Muscle layer of duodenum (tissue), 2 donors: ENCODE measurements at regions not wholly inside any gene's neighbourhood (a gene's known extent, or its start where the extent isn't known, plus 50 kb on each side); places are given as distances from the start of the nearest gene placed in this dataset.

Experiments
- H3K27ac ChIP-seq: one replicate; pipeline ENCODE4 v1.7.0; 2013; ENCODE audit warnings: mild to moderate bottlenecking, low read length
- H3K27me3 ChIP-seq: one replicate; pipeline ENCODE4 v1.7.0; 2013; ENCODE audit warnings: low read depth, mild to moderate bottlenecking, control low read depth, low read length
- H3K36me3 ChIP-seq, 2 donors: one replicate each; pipeline ENCODE4 v1.7.0; 2013; ENCODE audit warnings: low read length in 2 of 2, control low read depth in 1 of 2, mild to moderate bottlenecking in 1 of 2; ENCODE audit not compliant: insufficient read depth in 2 of 2, control insufficient read depth in 1 of 2
- H3K4me1 ChIP-seq, 2 donors: one replicate each; pipeline ENCODE4 v1.7.0; 2013; ENCODE audit warnings: low read length in 2 of 2, mild to moderate bottlenecking in 2 of 2, control low read depth in 1 of 2, moderate library complexity in 1 of 2; ENCODE audit not compliant: insufficient read depth in 2 of 2, control insufficient read depth in 1 of 2
- H3K4me3 ChIP-seq, 2 donors: one replicate each; pipeline ENCODE4 v1.7.0; 2013; ENCODE audit warnings: low read length in 2 of 2, low read depth in 1 of 2, mild to moderate bottlenecking in 1 of 2
- H3K9me3 ChIP-seq, 2 donors: one replicate each; pipeline ENCODE4 v1.7.0; 2013; ENCODE audit warnings: low read length in 2 of 2, control low read depth in 1 of 2, mild to moderate bottlenecking in 1 of 2; ENCODE audit not compliant: control insufficient read depth in 1 of 2
- donor health status: healthy.

DNA sequence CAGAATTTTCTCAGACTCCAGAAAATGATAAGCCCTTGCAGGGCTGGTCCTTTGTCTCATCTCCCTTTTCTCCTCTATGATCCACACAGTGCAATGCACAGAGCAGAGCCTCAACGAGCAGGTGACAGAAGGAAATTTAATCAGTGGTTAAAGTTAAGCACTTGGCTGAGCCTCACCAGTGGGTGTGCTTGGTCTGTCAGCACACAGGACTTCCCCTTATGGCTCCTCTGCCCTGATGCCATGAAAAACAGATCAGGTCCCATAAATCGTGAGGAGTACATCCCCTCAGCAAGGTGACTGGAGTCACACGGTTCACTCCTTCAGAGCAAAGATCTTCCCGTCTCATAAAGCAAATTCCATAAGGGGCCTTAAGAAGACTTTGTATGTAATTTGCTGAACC lies 818.2 kb downstream of the UQCRFS1 start:
- Histone ChIP-seq H3K4me3 (no peak overlapping the region), H3K4me1 (no peaks in the 10 kb centered on the region), H3K36me3 (no peaks in the 10 kb centered on the region), H3K9me3 (no peaks in the 10 kb centered on the region), H3K27me3 (no peaks in the 10 kb centered on the region), H3K27ac (no peak overlapping the region)

DNA sequence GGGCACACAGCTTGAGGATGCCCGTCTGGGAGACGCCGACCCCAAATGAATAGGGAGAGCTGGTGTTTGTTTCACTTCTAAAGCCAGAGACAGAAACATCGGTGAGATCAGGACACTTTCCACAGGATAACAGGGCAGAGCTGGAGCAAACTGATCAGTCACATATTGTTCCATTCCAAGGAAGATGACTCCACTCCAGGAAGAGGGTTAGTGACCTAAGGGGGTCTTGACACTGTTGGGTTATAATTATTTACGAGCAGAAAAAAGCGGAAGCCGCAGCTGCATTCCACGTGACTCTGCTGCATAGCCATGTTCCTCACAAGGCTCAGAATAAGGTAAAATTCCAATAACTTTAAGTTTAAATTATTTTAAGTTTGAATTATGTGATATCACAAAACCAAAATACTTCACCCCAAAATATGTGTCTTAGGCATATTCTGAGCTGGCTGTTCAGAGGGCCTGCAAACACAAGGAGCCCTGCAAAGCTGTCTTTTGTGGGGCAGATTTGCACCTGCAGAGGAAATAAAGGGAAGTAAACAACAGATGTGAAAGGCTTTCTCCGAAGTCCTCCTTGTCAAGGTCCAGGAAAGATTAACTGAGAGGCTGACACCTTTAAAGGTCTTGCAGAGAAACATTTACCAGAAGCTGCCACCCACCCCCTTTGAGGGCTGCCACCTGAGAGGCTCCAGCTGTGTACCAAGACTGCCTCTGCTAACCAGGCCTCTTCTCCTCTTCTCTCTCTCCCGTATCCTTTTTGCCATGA lies 819.2 kb downstream of the UQCRFS1 start:
- H3K27ac ChIP-seq, result no peak overlapping the region
- no peaks in the 10 kb centered on the region for H3K36me3 ChIP-seq
- H3K27me3 ChIP-seq, result no peaks in the 10 kb centered on the region
- no peak overlapping the region for H3K4me3 ChIP-seq
- H3K4me1 ChIP-seq, result no peaks in the 10 kb centered on the region
- H3K9me3 ChIP-seq, result no peaks in the 10 kb centered on the region

DNA sequence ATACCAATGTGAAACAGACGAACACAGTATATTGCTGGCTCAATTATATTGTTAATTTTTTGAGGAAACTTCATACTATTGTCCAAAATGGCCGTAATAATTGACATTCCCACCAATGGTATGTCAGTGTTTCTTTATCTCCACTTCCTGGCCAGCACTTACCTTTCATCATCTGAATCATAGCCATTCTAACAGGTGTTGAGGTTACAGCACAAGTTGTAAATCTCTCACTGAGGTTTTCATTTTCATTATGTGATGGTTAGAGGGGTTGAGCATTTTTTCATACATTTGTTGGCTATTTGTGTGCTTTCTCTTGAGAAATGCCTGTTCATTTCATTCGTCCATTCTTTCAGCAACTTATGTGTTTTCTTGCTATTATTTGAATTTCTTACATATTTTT lies 824.0 kb downstream of the UQCRFS1 start:
- Histone ChIP-seq H3K4me3 (no peak overlapping the region), H3K36me3 (no peaks in the 10 kb centered on the region), H3K4me1 (no peaks in the 10 kb centered on the region), H3K9me3 (no peaks in the 10 kb centered on the region), H3K27ac (no peak overlapping the region), H3K27me3 (no peaks in the 10 kb centered on the region)

DNA sequence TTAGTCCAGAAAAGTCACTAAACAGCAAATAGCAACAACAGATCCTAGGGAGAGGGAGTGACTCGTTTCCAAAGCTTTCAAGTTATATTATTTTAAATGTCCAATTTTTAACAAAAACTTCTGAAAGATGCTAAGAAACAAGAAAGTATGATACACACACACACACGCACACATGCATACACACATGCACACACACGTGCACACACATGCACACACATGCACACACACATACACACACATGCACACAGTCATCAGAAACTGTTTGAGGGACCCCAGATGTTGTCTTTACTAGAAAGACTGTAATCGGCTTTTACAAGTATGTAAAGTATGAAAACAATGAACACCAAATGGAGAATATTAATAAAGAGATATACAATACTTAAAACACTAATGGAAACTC lies 825.4 kb downstream of the UQCRFS1 start:
- H3K4me3 ChIP-seq, result no peak overlapping the region
- no peak overlapping the region for H3K27ac ChIP-seq
- H3K36me3 ChIP-seq, result no peaks in the 10 kb centered on the region
- H3K27me3 ChIP-seq, result no peaks in the 10 kb centered on the region
- no peaks in the 10 kb centered on the region for H3K4me1 ChIP-seq
- no peaks in the 10 kb centered on the region for H3K9me3 ChIP-seq

DNA sequence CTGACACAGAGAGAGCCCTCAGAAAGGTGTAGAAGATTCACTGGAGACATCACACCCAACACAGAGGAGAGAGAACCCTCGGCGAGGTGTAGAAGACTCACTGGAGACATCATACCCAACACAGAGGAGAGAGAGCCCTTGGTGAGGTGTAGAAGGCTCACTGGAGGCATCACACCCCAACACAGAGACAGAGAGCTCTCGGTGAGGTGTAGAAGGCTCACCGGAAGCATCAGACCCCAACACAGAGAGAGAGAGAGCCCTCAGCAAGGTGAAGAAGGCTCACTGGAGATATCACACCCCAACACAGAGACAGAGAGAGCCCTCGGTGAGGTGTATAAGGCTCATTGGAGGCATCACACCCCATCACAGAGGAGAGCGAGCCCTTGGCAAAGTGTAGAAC lies 826.5 kb downstream of the UQCRFS1 start:
- H3K4me3 ChIP-seq, result no peak overlapping the region

DNA sequence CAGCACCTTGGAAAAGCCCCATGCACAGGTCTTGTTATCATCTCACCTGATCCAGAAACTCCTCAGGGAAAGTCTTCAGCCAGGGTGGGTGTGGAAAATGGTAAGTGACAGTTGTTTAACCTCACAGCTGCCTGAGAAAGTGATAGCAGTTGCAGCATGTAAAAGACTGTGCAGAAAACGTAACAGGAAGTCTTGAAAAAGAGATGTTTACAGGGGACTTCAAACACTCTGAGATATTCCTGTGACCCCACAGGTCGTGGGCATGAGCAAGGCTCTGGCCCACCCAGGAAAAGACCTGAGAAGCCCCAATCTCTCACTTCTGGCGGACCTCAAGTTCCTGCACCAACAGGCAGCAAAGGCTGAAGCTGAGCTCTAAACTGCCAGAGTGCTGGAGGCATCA lies 826.9 kb downstream of the UQCRFS1 start:
- Histone ChIP-seq H3K4me1 (no peaks in the 10 kb centered on the region), H3K9me3 (no peaks in the 10 kb centered on the region), H3K4me3 (no peak overlapping the region), H3K27me3 (no peaks in the 10 kb centered on the region), H3K36me3 (no peaks in the 10 kb centered on the region), H3K27ac (no peak overlapping the region)

More for the DNA sequence above, 826.5 kb downstream of the UQCRFS1 start:
- Histone ChIP-seq H3K4me1 (no peaks in the 10 kb centered on the region), H3K27me3 (no peaks in the 10 kb centered on the region), H3K27ac (no peak overlapping the region), H3K36me3 (no peaks in the 10 kb centered on the region), H3K9me3 (no peaks in the 10 kb centered on the region)

DNA sequence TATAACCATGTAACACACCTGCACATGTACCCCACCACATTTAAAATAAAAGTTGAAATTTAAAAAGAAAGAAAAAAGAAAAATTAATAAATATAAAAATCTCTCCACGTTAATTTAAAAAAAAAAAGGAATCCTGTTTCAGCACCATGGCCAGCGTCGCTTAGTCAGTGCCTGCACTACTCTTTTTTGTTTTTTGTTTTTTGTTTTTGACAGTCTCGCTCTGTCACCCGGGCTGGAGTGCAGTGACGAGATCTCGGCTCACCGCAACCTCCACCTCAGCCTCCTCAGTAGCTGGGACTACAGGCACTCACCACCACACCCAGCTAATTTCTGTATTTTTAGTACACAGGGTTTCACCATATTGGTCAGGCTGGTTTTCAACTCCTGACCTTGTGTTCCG lies 835.9 kb downstream of the UQCRFS1 start:
- Histone ChIP-seq H3K36me3 (no peaks in the 10 kb centered on the region), H3K9me3 (no peaks in the 10 kb centered on the region), H3K27me3 (no peaks in the 10 kb centered on the region), H3K27ac (no peak overlapping the region), H3K4me3 (no peak overlapping the region), H3K4me1 (no peaks in the 10 kb centered on the region)

DNA sequence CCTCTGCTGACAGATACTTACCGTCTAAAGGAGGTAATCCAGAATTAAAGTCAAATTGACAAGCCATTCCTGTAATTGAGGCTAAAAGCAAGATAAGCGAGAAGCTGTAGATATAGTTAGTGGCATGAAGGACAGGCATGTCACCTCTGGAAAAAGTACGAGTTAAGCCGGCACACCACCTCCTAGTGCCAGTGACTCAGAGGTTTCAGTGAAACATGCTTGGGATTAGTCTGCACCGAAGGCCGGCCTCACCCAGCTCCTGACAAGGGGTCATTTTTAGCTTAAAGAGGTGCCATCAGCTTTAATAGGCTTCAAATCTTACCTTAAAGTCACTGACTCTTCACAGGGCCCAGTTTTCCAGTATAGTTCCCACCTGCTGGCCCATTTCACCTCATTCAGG lies 838.0 kb downstream of the UQCRFS1 start:
- Histone ChIP-seq H3K27me3 (no peaks in the 10 kb centered on the region), H3K4me3 (no peak overlapping the region), H3K36me3 (no peaks in the 10 kb centered on the region), H3K27ac (no peak overlapping the region), H3K4me1 (no peaks in the 10 kb centered on the region), H3K9me3 (no peaks in the 10 kb centered on the region)

DNA sequence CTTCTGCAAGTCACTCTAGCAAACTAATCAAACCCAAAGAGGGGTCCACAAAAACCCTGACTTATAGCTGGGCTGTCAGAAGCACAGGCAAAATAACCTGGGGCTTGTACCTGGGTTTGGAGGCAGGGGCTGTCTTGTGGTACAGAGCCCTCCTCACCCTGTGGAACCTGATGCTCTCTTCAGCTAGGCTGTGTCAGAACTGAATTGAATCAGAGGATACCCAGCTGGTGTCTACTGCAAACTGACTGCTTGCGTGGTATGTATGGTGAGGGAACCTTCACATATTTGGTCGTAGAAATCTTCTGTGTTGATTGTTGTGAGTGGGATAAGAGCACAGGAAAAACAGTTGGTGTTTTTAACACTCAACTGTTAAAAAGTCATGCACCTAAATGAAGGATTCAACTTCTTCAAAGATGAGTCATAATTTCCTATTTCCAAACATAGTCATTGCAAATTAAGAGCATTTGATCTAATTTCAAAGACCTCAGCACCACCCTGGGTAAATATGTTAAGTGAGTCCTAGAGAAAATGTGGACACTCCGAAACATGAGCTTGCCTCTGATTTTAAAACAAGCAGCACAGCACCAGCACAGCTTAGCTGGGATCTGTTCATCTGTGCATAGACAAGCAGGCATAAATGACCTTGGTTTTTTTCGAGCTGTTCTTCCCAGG lies 840.2 kb downstream of the UQCRFS1 start:
- H3K9me3 ChIP-seq, result no peaks in the 10 kb centered on the region
- H3K36me3 ChIP-seq, result no peaks in the 10 kb centered on the region
- no peaks in the 10 kb centered on the region for H3K27me3 ChIP-seq
- H3K27ac ChIP-seq, result no peak overlapping the region
- H3K4me3 ChIP-seq, result no peak overlapping the region
- no peaks in the 10 kb centered on the region for H3K4me1 ChIP-seq

DNA sequence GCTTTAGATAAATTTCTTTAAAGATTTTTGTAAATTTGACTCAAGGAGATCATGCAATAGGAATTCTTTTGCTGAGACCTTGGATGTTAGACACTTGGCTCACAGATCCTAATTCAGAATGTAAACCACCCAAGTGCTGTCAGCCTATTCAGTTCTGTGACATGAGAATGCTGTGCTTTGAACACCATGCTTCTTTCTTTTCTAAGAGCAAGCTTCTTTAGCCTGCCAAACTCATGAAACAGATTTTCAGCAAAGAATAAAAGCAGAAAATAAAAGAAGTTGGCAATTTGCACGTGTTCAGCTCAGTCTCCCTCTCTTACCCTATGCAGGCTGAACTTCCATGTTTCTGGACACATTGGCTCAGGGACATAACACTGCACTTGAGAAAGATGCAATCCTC lies 845.8 kb downstream of the UQCRFS1 start:
- Histone ChIP-seq H3K27ac (no peak overlapping the region), H3K27me3 (no peaks in the 10 kb centered on the region), H3K4me1 (no peaks in the 10 kb centered on the region), H3K9me3 (no peaks in the 10 kb centered on the region), H3K4me3 (no peak overlapping the region), H3K36me3 (no peaks in the 10 kb centered on the region)

DNA sequence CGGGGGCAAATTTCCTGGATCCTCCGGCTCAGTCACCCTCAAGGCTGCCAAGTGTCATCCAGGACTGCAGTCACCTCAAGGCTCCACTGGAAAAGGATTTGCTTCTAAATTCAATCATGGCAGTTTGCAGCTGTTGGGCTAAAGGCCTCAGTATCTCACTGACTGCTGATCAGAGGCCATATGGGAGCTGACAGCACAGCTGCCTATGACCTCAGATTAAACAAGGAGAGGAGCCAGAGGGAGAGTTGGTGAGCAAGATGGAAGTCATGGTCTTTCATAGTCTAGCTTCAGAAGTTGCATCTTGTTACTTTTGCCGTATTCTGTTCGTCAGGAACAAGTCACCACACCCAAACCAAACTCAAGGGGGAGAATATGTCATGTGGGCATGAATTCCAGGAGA lies 849.7 kb downstream of the UQCRFS1 start:
- Histone ChIP-seq H3K4me3 (no peak overlapping the region), H3K9me3 (no peaks in the 10 kb centered on the region), H3K36me3 (no peaks in the 10 kb centered on the region), H3K4me1 (no peaks in the 10 kb centered on the region), H3K27me3 (no peaks in the 10 kb centered on the region), H3K27ac (no peak overlapping the region)
